SKM-1 treated with dmso at 0.1 percent for 144 hours (cell line): ENCODE measurements at regions not wholly inside any gene's neighbourhood (a gene's known extent, or its start where the extent isn't known, plus 50 kb on each side); places are given as distances from the start of the nearest gene placed in this dataset.
"Not testable (repeated sequence)": the region's sequence is repeated elsewhere in the genome, so short reads cannot be mapped to it uniquely, and the experiment has no call there.

Source experiments
- DNase-seq: peaks from one replicate; lab custom pipeline; 2025; ENCODE audit not compliant: unreplicated experiment; lab: John Stamatoyannopoulos, UW

- DNase-seq = no peak
Observed at GRCh38 chr5:42066131-42066530, 141.1 kb downstream of the FBXO4 start.

- no peak for DNase-seq
Observed at GRCh38 chr5:42074353-42074752, 149.3 kb downstream of the FBXO4 start.

GRCh38 chr5:42089705-42090104 lies 164.6 kb downstream of the FBXO4 start:
- DNase-seq = no peak

GRCh38 chr5:42090162-42090561 lies 165.1 kb downstream of the FBXO4 start:
- no peak for DNase-seq

- DNase-seq = not testable (repeated sequence)
Observed at GRCh38 chr5:42099846-42100245, 174.8 kb downstream of the FBXO4 start.

- DNase-seq = no peak
Observed at GRCh38 chr5:42108468-42108867, 183.4 kb downstream of the FBXO4 start.

GRCh38 chr5:42109006-42109572 lies 184.0 kb downstream of the FBXO4 start:
- DNase-seq = no peak

GRCh38 chr5:42115721-42116120 lies 190.6 kb downstream of the FBXO4 start:
- DNase-seq = not testable (repeated sequence)

- no peak for DNase-seq
Observed at GRCh38 chr5:42120070-42120469, 195.0 kb downstream of the FBXO4 start.

GRCh38 chr5:42121401-42121800 lies 196.3 kb downstream of the FBXO4 start:
- DNase-seq = no peak

- no peak for DNase-seq
Observed at GRCh38 chr5:42131081-42131480, 206.0 kb downstream of the FBXO4 start.

GRCh38 chr5:42143361-42143760 lies 218.3 kb downstream of the FBXO4 start:
- no peak for DNase-seq

- DNase-seq = no peak
Observed at GRCh38 chr5:42148813-42149212, 223.7 kb downstream of the FBXO4 start.

- DNase-seq = no peak
Observed at GRCh38 chr5:42157215-42157614, 232.1 kb downstream of the FBXO4 start.

- no peak for DNase-seq
Observed at GRCh38 chr5:42163083-42163482, 238.0 kb downstream of the FBXO4 start.

GRCh38 chr5:42168091-42168670 lies 243.1 kb downstream of the FBXO4 start:
- DNase-seq = no peak

- DNase-seq = not testable (repeated sequence)
Observed at GRCh38 chr5:42176118-42176517, 247.1 kb upstream of the GHR start.

GRCh38 chr5:42179843-42180242 lies 243.4 kb upstream of the GHR start:
- DNase-seq = not testable (repeated sequence)

- DNase-seq = no peak
Observed at GRCh38 chr5:42216904-42217303, 206.3 kb upstream of the GHR start.

- DNase-seq = no peak
Observed at GRCh38 chr5:42217791-42218190, 205.4 kb upstream of the GHR start.

- no peak for DNase-seq
Observed at GRCh38 chr5:42225009-42225408, 198.2 kb upstream of the GHR start.

- no peak for DNase-seq
Observed at GRCh38 chr5:42228279-42228678, 195.0 kb upstream of the GHR start.

- no peak for DNase-seq
Observed at GRCh38 chr5:42230839-42231238, 192.4 kb upstream of the GHR start.
